DMS114 treated with DMSO at 0.1 percent for 48 hours (cell line): ENCODE measurements at regions not wholly inside any gene's neighbourhood (a gene's known extent, or its start where the extent isn't known, plus 50 kb on each side); places are given as distances from the start of the nearest gene placed in this dataset.
"Not testable (repeated sequence)": the region's sequence is repeated elsewhere in the genome, so short reads cannot be mapped to it uniquely, and the experiment has no call there.

Experiments used
- DNase-seq: peaks from one replicate; lab custom pipeline; 2025; ENCODE audit not compliant: unreplicated experiment; lab: John Stamatoyannopoulos, UW

DNA sequence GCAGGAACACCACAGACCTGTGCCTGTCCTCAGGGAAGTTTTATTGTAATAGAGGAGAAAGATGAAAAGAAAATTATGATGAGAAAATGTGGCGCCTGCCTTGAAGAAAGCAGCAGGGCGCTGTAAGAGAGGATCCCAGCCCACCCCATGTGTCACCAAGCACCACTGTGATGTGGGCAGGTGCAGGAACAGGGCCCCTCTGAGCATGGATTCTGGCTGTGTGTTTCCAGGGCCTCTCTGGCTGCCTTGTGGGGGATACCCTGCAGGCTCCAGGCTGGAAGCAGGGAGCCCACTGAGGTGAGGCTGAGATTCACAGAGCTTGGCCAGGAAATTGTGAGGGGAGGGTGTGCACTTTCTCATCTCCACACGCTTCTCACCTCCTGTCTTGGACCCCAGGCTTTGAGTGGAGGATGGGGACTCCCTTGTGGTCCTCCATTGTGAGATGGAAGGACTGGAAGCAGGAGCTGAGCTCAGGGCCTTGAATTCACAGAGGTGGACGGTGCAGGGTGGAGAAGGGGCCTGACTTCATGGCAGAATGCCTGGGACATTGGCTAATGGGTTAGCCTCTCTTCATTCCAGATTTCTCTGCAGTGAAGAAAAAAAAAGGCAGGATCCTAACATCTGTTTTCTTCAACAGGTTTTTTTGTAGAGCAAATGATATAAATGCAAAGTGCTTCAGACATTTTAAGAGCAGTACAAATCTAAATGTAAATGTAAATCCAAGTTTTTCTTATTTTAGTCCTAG, 246.6 kb upstream of the B3GAT1 start:
- no peak for DNase-seq

DNA sequence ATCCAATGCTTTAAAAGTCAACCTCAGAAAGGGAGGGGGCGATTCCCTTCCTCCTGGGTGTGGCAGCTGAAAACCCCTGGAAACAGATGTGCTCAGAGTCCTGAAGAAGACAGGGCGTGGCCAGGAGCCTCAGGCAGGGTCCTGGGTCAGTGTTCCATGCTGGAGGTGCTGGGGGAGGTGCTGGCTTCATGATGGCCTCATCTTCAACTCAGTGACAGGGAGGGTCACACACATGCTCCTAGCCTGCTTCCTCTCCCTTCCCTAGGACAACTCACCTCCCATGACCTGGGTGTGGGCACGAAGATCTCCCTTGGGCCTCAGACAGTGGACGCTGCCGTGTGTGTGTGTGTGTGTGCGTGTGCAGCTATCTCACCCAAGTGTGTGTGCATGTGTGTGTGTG, 245.6 kb upstream of the B3GAT1 start:
- DNase-seq: no peak

DNA sequence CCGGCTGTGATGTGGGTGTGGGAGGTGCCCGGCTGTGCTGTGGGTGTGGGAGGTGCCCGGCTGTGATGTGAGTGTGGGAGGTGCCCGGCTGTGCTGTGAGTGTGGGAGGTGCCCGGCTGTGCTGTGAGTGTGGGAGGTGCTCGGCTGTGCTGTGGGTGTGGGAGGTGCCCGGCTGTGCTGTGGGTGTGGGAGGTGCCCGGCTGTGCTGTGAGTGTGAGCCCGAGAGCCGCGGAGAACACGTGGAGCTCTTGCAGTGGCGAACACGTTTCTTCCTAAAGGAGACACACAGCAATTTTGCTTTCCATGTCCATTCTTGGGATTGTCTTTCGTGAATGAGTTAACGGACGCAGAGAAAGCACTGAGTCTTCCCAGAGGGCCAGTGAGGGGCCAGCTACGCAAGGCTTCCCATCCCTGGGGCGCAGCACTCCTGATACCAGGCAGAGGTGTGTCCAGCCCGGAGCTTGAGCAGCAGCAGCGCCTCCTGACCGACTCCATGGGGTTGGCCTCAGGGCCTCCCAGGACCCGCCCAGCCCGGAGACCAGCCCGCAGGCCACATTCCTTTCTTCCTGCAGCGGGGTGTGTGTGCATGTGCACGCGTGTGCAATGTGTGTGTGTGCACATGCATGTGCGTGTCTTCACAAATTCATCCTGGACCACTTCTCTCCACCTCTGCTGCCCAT, 245.0 kb upstream of the B3GAT1 start:
- DNase-seq: no peak

- DNase-seq: not testable (repeated sequence)
Measured at GRCh38 chr11:134656086-134656840, 244.2 kb upstream of the B3GAT1 start.

DNA sequence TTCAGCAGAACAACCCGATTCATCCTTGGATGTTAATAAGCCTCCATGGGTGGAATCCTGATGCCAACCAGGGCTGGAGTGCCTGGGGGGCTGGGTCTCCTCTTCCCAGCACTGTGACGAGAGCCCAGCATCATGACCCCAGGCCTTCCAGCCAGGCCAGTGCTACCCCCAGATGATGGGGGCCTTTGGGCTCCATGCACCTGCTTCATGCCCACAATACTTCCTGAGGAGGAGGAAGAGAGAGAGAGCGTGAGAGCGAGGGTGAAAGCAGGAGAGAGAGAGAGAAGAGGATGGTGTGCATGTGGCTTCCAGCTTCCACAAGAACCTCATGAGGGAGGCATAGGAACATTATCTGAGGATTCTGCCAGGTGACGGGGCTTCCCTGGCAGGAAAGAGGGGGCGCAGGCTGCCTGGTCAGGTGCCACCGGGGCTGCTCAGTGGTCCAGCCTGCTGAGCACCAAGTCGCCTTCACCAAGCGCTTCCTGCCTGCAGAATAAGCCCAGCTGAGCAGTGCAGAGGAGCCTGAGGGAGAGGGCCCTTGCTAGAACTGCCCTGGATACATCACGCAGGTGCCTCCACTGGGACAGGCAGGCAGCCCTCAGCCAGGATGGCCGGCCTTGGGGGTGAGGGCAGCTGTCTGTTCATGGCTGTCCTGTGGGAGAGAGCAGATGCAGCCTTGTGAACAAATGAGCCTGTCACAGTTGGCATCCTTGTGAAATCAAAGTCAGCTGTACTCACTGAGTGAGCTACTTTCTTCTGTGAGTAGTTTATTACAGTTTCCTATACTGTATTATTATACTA, 243.3 kb upstream of the B3GAT1 start:
- DNase-seq: no peak

- DNase-seq: no peak
Measured at GRCh38 chr11:134654161-134654915, 242.3 kb upstream of the B3GAT1 start.

DNA sequence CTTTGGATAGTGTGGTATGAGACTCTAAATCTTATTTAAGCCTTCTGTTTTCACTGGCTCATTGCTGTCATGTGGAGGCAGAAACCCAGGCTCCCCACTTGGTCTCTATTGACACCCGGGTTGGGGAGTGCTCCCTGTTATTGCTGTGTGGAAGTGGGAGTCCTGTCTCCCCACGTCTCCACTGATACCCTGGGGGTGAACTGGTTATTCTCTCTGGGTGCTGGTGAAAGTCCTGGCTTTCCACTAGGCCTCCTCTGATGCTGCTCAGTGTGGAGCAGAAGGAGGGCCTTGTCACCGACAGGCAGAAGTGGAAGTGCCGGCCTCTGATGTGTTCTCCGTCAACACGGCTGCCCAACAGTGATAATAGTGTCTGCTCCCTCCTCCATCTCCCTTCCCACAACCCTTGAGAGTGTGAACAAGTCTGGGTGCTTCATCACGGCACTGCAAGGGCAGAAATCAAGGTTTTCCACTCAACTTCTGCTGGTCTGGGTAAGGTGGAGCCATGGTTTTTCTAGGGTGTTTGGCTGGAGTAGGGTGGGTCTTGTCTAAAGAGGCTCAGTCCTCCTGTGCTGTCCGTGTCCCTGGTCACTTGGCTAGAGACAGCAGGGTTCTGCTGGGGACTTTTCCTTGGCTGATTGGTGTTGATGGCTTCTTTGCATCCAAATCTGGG, 240.7 kb upstream of the B3GAT1 start:
- DNase-seq: no peak

- no peak for DNase-seq
Measured at GRCh38 chr11:134647066-134647743, 235.2 kb upstream of the B3GAT1 start.

DNA sequence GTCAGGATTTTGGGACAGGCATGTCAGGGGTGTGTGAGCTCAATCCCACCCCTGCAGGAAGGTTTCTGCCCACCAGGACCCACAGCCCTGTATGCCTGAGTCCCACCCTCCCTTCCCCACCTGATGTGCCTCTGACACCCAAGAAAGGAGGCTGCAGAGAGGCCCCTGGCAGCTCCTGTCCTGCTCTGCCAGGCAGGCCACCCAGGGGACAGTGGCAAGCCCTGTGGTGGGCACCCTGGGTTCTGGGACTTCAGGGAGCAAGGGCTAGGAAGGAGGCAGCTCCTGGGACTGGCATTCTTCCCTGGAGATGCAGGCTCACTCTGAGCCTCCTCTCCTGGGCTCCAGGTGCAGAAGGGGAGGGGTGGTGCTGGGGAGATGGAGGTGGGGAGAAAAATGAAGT, 234.5 kb upstream of the B3GAT1 start:
- DNase-seq: no peak

- DNase-seq: no peak
Measured at GRCh38 chr11:134645576-134645975, 233.5 kb upstream of the B3GAT1 start.

DNA sequence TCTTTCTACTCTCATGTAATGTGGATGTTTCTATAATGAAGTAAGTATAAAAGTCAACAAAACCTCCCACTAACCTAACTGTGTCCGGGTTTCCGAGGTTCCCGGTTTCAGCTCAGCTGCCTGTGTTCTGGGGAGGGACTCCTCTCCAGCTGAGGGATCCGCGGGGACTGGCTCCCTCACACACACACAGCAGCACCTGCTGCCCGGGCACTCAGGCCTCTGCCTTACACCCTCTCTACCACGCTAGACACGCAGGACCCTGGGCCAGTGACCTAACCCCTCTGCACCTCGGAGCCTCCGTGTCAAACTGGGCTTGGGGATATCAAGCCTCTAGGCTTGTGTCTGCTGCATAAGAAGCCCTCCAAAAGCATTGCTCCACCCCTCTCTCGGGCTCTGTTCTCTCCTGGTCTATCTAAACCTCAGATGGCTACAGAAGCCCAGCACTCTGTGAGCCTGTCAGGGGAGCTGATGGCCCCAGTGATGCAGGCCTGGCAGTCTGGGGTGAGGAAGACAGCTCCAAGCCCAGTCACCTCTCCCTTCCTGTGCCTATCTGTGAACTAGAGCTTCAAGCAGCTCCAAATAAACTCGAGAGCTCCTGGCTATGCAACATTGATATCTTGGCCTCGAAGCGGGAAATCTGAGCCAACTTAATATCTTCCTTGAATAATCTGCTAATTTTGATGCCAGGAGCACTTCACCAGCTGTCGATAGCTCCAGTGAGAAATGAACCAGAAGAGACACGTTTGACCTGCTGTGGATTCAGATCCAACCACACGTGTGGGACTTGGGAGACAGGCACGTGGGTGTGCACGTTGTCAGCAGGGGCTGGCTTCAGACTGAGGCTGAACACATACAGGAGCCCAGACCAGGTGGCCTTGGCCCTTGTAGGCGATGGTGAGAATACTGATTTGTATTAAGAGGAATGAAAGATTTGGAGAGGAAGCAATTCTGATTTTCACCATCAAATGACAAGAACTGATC, 232.7 kb upstream of the B3GAT1 start:
- DNase-seq: no peak

DNA sequence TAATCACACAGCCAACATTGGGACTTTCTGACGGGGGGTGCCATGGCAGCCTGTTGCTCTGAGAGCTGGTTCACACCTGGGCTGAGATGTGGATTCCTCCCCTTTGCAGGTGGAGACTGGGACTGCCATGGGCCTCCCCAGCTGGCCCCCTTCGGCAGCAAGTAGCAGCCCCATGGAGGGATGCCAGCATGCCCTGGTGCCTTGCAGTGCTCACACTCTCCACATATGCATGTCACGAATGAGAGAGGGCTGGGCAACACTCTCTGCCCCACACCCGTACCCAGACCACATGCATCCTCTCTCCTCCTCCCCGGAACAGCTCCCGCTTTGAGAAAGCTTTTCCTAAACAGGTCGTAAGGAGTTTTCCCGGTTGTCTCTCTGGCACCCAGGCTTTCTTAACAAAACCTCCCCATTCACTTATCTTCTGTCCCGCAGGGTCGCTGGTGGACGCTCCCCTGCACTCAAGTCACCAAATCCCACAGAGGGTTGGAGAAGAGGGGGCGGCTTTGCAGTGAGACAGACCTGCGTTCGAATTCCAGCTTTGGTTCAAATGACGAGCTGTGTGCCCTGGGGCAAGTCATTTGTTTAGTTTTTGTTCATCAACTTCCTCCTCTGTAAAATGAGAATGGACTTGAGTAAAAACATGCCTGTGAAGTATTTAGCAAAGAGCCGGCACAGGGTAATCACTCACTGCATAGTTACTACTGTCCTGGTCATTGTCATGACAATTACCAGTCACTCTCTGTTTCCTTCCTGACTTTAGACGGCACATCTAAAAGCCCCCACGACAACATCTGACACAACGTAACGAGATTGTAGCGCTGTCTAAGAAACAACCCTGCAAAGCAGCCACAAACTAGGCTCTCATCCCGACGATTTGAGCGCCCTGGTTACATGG, 231.3 kb upstream of the B3GAT1 start:
- no peak for DNase-seq

DNA sequence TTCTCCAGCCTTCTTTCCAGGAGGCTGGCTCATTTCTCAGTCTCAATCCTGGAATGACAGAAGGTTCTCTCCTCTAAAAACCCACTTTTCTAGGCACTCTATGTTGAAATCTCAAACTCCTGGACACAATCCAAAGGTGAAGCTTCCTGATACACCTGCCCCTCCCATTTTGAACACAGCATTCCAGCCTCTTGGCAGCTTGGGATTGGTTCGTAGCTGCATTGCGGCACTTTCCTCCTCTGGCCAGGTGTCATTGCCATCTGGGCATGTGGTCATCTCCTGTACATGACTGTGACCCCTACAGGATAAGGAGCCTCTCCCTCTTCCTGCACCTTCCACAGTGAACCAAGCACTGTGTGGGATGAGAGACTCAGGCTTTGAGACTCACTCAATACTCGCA, 230.2 kb upstream of the B3GAT1 start:
- no peak for DNase-seq

DNA sequence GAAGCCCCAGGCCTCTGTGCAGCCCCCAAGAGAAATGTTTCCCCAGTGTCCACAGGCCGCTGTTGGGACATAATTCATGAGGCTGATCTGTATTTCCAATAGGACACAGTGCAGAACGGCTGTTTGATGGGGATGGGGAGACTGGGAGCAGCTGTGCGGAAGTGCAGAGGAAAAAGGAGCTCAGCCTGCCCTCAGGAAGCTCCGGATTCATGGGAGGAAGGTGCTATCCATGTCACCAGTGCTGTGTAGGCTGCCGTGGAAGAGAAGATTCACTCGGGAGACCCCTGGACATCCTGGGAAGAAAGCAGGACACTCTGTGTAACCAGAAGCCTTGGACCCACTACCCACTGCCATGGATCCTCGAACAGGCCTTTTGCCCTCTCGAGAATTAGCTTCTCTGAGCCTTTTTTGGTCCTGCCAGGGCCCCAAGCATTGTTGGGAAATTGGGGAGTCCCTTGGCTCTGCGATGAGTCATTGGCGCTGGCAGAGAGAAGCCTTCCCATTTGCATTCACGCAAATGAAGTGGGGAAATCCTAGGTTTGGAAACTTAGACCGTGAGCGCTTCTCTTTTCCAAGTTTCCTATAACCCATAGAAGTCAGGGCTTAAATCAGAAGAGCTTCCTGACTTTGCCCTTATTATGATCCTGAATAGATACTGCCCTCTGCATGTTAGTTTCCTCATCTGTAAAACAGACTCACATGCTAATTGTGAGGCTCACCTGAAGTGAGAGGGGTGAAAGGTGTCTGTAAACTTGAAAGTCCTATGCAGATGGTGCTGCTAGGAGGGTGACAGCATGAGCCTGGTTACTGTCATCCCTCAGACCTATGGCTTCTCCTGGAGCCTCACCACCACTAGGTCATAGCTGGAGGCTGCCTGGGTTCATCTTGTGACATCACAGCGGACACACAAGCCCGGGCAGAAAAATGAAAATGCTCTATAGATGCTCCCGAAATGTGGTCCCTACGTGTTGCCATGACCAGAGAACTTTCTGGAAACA, 229.2 kb upstream of the B3GAT1 start:
- no peak for DNase-seq

DNA sequence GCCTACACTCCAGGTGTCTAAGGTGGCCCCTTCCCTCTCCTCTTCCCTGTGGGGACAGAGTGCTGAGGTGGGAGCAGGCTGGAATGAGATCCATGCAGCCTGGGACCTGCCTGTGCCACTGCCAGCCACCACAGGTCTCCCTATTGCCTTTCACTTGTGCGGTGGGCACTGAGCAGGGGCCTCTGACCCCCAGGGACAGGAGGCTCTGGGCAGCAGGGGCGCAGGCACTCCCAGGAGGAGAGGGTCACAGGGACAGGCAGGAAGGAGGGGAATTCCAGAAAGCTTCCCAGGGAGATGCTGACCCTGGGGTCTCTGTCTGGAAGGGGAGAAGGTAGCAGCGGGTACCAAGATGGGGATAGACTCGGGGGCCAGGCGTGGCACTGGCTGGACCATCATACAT, 228.5 kb upstream of the B3GAT1 start:
- DNase-seq: no peak
